ENCODE measurements at regions not wholly inside any gene's neighbourhood (a gene's known extent, or its start where the extent isn't known, plus 50 kb on each side); places are given as distances from the start of the nearest gene placed in this dataset.

DNA sequence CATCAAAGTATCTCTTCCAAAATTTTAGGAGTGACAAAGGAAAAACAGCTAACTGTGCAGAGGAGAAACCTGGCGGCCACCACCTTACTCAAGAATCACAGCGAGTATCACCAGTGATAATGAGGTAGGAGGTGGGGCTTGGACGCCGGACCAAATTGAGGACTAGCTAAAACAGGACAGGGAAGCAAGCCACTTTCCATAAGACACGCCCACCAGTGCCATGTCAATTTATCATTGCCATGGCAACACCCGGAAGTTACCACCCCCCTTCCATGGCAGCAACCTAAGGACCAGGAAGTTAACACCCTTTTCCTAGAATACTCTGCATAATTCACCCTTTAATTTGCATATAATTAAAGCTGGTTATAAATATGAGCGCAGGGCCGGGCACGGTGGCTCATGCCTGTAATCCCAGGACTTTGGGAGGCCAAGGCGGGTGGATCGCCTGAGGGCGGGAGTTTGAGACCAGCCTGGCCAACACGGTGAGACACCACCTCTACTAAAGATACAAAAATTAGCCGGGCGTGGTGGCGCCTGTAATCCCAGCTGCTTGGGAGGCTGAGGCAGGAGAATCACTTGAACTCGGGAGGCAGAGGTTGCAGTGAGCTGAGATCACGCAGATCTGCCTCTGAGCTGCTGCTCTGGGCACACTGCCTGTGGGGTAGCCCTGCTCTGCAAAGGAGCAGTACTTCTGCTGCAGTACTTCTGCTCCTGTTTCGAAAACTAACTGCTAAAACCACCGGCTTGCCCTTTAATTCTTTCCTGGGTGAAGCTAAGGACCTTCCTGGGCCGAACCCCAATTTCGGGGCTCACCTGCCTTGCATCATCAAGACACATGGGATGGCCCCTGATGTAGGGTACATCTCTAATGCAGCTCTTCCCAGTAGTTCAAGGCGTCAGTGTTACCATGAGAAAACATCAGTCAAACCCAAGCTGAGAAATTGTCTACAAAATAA is 116.7 kb downstream of the HMX1 start:
- DNase-seq: no peak

DNA sequence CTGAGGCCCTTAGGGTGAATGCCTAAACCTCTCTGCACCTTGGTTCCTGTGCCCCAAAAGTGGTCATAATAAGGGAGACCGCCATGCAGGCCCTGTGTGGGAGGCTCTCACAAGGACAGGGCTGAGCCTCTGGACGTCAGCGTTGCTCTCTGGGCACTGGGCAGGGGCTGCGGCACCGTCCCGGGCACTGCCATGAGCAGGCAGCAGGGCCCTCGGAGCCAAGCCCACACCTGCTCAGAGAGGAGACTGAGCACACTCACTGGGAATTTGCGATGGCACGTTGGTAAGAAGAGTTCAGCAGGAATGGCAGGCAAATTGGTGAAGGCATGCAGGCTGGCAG is 123.4 kb downstream of the HMX1 start:
- no peak for DNase-seq

DNA sequence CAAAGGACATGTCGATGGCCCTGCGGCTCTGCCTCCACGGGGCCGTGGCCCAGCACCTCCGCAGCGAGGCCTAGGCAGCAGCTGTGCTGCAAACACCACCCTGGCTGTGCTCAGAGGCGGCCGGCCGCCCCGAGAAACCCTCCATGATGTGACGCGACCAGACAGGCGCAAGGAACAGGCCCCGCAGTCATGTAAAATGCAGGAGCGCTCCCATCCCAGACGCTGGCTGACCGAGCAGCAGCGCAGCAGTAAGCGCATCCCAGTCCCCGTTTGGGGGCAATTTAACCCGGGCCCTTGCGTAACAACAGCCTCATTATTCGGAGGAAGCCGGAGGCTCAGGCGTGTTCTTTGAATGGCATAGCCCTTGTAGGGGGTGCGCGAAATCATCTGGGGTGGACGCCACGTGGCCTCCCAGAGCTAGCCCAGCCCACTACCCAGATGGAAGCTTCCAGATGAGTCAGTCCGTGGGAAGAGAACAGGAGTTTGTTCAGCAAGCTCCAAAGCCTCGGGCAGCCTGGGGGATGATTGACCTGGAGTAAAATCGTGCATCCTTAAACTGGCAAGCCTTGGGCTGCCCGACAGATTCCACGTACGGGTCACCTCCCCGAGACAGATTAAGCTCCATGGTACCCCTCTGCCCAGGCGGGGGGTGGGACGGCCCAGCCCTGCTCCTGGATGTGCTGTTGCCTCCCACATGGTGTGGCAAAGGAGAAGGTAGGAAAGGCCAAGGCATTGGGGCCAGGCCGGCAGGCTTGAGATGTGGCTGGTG is 124.0 kb downstream of the HMX1 start:
- no peak for DNase-seq

GRCh38 chr4:8746523-8747466 is 124.8 kb downstream of the HMX1 start:
- no peak for DNase-seq

GRCh38 chr4:8745826-8746225 is 125.8 kb downstream of the HMX1 start:
- no peak for DNase-seq

- DNase-seq: no peak
Observed at GRCh38 chr4:8745005-8745790, 126.4 kb downstream of the HMX1 start.

DNA sequence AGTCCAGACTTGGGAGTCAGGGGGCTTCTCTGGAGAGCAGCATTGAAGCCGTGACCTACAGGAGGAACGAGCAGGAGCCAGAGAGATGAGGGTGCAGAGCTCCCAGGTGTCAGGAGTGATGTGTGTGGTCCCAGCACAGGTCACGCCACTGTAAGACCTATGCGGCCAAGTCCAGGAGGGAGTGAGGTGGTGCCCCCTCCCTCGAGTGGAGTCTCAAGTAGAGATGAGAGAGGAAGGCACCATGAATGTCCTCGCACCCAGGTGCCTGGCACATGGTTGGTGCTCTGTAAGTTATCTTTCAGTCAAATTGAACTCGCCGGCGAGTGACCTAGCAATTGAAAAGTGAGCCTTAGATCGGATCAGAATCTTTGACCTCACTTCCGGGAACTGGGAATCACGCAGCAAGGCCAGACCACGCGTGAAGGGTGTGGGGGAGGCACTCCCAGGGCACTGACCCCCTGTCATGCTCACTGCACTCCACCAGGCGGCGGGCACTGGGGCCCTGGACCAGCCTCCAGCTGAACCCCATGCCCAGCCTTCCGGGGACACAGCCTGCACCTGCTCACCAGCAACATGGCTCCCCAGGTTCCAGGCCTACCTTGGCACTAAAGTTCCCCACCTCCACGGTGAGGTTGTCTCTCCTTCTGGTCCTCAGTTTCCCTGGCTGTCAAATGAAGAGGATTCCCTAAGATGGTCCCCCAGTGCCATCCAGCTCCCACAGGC is 127.4 kb downstream of the HMX1 start:
- DNase-seq: no peak

DNA sequence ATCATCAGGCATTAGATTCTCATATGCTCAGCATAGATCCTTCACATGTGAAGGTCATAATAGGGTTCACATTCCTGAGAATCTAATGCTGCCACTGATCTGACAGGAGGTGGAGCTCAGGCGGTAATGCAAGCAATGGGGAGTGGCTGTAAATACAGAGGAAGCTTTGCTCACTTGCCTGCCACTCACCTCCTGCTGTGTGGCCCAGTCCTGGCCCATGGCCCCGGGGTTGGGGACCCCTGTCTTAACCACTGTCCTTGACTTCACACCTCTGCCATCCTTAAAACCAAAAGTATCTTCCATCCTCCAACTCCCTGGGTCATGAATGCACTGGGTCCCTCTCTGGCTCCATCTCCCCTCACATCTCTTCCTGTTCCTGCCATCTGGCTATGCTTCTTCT is 129.1 kb downstream of the HMX1 start:
- DNase-seq: no peak

- DNase-seq: no peak
Observed at GRCh38 chr4:8741513-8742226, 130.0 kb downstream of the HMX1 start.

DNA sequence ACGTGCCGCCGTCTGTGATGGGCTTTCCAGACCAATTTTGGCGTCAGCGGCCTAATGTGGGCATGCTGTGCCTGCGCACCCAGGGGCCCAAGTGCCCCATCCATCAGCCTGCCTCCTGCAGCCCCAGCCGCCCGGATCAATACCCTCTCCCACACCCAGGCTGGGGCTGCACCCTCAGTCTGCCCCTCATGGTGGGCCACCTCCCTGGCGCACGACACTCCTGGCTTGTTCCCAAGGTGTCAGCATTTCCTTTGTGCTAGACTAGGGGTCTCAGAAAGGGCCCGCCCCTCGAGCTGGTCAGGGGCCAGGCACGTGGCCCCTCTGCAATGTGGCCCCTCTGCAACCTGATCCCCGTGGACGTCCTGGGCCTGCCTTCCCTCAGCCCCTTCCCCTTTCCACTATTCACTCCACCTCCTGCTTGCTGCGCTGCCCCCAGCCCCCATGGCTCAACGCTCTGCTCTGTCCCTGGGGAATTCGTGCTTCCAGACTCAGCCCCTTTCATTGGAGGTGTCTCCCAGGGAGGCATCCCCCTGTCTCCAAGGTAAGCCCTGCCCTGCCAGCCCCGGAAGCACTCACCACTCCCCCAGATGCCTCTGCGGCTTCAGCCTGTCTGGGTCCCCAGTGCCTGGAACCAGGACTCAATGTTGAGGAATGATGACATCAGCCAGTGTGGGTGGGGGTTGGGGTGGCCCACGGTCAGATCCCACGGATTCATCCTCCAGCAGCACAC is 130.8 kb downstream of the HMX1 start:
- no peak for DNase-seq

DNA sequence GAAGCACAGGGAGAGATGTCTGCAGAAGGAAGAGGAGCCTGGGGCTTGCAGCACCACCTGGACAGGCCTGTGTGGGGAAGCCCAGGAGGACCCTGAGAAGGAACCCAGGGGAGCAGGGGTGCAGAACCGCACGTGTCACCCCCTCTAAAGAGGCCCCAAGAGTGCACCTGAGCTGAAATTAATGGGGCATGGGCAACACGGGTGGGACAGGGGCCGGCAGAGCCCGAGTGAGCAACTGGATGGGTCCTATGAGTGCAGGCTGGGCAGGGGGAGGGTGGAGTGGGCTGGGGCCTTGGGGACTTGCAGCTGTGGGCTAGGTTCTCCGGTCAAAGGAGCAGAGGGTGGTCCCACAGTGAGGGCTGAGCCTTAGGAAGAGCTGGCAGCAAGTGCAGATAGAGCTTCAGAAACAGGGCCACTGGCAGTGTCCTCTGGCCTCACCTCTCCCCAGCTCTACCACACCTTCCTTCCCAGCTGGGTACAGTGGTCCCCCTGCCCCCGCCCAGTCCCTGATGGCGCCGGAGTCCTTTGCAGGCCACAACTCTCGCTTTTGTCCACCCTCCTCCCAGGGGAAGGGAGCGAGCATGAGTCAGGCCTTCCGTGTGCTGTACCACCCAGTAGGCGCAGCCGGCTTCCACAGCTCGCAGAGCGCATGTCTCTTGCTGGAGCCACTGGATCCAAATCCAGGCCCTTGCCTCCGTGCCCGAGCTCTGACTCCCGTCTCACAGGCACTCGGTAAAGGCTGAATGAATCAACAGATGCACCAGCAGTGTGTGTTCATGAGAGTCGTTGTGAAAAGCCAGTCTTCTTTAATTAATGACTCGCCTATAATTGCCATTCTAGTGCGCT is 131.6 kb downstream of the HMX1 start:
- no peak for DNase-seq

DNA sequence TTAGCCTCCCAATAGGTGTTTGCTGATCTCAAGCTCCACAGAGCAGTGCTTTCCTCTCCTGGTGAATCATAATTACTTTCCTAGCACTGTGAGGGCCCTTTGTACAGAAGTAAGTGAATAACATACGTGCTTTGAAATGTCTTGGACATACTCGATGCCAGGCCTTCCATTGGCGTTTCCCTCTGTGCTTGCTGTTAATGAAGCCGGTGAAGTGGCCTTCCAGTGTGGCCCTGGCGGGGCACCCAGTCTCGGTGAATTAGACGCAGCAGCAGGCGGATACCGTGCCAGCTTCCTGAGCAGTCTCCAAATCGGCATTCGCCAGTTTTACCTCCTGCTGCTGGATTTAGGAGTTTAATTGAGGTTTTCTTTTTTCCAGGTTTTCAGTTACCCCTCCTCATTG is 132.3 kb downstream of the HMX1 start:
- DNase-seq: no peak

GRCh38 chr4:8738471-8738931 is 133.1 kb downstream of the HMX1 start:
- DNase-seq: no peak

DNA sequence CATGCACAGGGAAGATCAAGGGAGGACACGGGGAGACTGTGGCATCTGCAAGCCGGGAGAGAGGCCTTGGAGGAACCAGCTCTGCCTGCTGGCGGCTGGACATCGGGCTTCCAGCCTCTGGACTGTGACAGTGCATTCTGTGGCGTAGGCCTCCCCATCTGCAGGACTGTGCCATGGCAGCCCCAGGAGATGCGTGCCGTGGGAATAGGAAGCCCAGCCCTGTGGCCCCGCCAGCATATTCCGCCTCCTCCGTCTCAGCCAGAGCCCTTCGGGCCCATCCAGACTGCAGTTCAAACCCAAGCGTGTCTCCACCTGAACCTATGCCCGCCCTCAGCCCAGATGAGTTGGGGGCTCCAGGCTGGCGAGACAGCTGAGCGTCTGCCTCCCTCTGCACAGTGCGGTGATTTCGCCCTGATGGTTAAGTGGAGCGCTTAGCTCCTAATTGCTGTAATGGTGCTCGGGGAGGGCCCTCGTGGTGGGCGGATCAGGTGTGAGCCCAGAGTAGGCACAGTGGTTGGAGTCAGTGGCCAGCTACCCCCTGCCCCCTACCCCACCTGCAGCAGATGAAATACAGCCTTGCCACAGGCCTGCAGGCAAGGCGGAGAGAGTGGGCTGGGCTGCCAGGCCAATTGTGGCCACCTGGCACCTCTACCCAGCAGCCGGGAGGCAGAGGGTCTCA is 133.9 kb downstream of the HMX1 start:
- no peak for DNase-seq

DNA sequence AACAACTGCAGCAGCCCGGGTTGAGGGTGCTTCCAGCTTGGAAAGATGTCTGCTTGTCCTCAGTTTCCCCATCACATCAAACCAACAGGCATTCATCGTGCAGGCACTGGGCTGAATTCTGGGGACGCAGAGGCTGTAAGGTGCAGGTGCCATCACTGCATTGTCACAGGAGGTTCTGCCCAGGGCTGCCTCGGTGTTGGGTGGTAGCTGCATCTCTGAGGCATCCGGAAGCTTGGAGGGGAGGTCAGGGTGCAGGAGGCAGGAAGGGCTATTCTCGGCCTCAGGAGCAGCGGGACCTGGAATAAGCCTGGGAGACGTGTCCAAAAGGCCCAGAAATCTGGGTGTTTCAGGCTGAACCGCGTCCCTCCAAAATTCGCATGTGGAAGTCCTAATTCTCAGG is 134.6 kb downstream of the HMX1 start:
- DNase-seq: no peak

DNA sequence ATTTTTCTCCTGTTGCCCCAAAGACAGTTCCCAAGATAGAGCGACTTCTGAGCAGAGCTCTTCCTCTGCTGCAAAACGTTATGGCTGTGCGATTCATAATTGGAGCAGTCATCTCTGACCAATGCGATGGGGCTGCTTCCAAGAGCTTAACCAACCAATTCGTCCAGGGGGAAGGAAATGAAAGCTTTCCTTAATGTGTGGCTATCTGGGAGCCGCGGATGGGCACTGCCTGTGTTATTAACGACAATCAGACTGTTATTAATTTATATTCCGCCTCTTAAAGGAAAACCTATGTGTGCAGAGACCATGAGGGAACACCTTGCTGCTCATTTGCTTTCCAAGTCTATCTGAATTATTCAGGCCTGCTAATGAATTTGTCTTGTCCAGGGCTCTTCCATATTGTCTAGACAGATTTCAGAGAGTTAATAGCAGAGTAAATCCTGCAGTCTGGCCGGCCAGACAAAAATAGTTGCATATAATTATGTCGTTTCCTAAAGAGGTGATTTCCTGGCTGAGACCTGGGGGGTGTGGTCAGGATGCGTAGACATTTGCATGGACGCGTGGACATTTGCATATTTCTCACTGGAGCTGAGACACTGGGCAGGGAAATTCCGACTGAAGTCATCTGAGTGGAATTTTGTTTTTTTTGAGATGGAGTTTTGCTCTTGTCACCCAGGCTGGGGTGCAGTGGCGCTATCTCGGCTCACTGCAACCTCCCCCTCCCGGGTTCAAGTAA is 135.4 kb downstream of the HMX1 start:
- no peak for DNase-seq

DNA sequence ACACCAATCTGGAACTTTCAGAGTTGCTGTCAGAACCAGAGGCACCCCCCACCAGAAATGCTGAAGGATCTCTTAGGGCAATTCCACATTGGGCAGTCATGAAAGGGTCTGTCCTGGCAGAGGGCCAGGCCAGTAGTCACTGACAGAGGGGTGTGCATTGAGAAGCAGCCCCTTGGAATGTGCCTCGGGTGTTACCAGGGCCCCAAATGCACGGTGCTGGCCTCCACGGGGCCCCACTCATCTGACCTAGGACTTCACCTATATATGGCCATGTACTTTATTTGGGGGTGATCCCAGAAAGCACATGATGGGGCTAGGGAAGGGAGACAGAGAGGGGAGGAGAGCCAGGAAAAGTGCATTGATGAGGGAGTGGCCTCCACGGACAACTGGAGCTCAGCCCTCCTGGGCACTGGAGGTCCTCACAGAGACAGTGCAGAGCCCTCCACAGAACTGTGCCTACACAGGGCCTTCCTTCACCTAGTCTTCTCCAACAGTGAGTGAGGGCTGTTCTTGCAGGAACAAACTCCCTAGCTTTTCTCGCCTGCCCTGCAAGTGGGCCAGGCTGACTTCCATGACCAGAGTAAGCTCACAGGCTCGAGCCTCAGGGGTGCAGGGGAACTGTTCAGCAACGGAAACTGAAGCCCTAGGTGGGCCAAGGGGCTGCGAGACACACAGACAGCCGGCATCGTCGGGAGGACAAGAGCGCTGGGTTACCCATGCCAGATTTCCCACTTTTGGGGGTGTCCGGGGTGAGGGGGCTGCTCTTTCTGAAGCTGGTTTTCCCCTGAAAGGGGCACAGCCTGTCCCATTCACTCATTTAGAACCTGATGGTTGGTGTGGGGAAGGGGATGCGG is 136.2 kb downstream of the HMX1 start:
- no peak for DNase-seq

All from NCI-H1417 (cell line).